NK-92 treated with Interleukin-12 subunit alpha and Interleukin-12 subunit beta, amount 100 ng/mL, for 24 hours (cell line): ENCODE measurements at regions not wholly inside any gene's neighbourhood (a gene's known extent, or its start where the extent isn't known, plus 50 kb on each side); places are given as distances from the start of the nearest gene placed in this dataset.

ENCODE experiments used
- DNase-seq: peaks from one replicate; lab custom pipeline; 2025; lab: John Stamatoyannopoulos, UW

- DNase-seq: no peak
These were observed 181.1 kb downstream of the TGFB2 start for GRCh38 chr1:218526198-218526580.

- no peak for DNase-seq
These were observed 182.6 kb downstream of the TGFB2 start for GRCh38 chr1:218527737-218528136.

- DNase-seq: no peak
These were observed 184.6 kb downstream of the TGFB2 start for GRCh38 chr1:218529646-218530300.

- DNase-seq: no peak
These were observed 186.8 kb downstream of the TGFB2 start for GRCh38 chr1:218531936-218532335.

GRCh38 chr1:218536296-218536986 is 191.3 kb downstream of the TGFB2 start:
- no peak for DNase-seq

GRCh38 chr1:218537122-218537913 is 192.2 kb downstream of the TGFB2 start:
- DNase-seq: no peak

- DNase-seq: no peak
These were observed 193.2 kb downstream of the TGFB2 start for GRCh38 chr1:218538341-218538740.

- DNase-seq: no peak
These were observed 201.2 kb downstream of the TGFB2 start for GRCh38 chr1:218546314-218546713.

GRCh38 chr1:218547957-218548730 is 203.0 kb downstream of the TGFB2 start:
- DNase-seq: no peak

- DNase-seq: no peak
These were observed 203.6 kb downstream of the TGFB2 start for GRCh38 chr1:218548764-218549163.

- DNase-seq: no peak
These were observed 208.1 kb downstream of the TGFB2 start for GRCh38 chr1:218553197-218553596.

GRCh38 chr1:218556016-218556415 is 210.9 kb downstream of the TGFB2 start:
- no peak for DNase-seq

GRCh38 chr1:218557731-218558130 is 212.6 kb downstream of the TGFB2 start:
- DNase-seq: no peak

- no peak for DNase-seq
These were observed 213.2 kb downstream of the TGFB2 start for GRCh38 chr1:218558271-218558810.

- DNase-seq: no peak
These were observed 220.2 kb downstream of the TGFB2 start for GRCh38 chr1:218565377-218565776.

- no peak for DNase-seq
These were observed 223.9 kb downstream of the TGFB2 start for GRCh38 chr1:218568962-218569550.

GRCh38 chr1:218570456-218570855 is 225.3 kb downstream of the TGFB2 start:
- no peak for DNase-seq

GRCh38 chr1:218571491-218571890 is 226.4 kb downstream of the TGFB2 start:
- DNase-seq: no peak

- DNase-seq: no peak
These were observed 226.9 kb downstream of the TGFB2 start for GRCh38 chr1:218572050-218572449.

GRCh38 chr1:218573925-218574324 is 228.8 kb downstream of the TGFB2 start:
- DNase-seq: no peak

GRCh38 chr1:218575079-218575478 is 229.9 kb downstream of the TGFB2 start:
- no peak for DNase-seq

- DNase-seq: no peak
These were observed 230.7 kb downstream of the TGFB2 start for GRCh38 chr1:218575856-218576255.
